ENCODE measurements at regions not wholly inside any gene's neighbourhood (a gene's known extent, or its start where the extent isn't known, plus 50 kb on each side); places are given as distances from the start of the nearest gene placed in this dataset.

GRCh38 chr5:83787631-83788030 is 67.0 kb upstream of the HAPLN1 start:
- TF ChIP-seq EZH2phosphoT487 (IDR thresholded peaks at IDR 0.05; ENCODE audit: insufficient read depth, low read depth) (no peak), EZH2 (IDR thresholded peaks at IDR 0.05; ENCODE audit: insufficient read depth, poor library complexity, severe bottlenecking) (no peak)

All from GM23248 (cell line).